Coronary artery (tissue), 2 donors: ENCODE measurements at regions not wholly inside any gene's neighbourhood (a gene's known extent, or its start where the extent isn't known, plus 50 kb on each side); places are given as distances from the start of the nearest gene placed in this dataset.

Experiments used
- DNase-seq: peaks from one replicate; pipeline ENCODE4 v3.0.0-alpha.2; 2017; ENCODE audit warnings: low spot score
- H3K27ac ChIP-seq, 2 donors: fragments of 200-600 bp; sonication (generic); one replicate each; pipeline ENCODE4 v1.5.1; 2016 to 2019
- H3K4me3 ChIP-seq: fragments of 200-600 bp; sonication (generic); 2 replicates; pipeline ENCODE4 v1.5.1; 2016; ENCODE audit warnings: mild to moderate bottlenecking, moderate library complexity
- TF ChIP-seq, protein P1 (sequence below): fragments of 200-600 bp; sonication (generic); IDR thresholded peaks from one replicate; pipeline ENCODE4 v1.5.1; 2019; ENCODE audit warnings: antibody characterized with exemption

DNA sequence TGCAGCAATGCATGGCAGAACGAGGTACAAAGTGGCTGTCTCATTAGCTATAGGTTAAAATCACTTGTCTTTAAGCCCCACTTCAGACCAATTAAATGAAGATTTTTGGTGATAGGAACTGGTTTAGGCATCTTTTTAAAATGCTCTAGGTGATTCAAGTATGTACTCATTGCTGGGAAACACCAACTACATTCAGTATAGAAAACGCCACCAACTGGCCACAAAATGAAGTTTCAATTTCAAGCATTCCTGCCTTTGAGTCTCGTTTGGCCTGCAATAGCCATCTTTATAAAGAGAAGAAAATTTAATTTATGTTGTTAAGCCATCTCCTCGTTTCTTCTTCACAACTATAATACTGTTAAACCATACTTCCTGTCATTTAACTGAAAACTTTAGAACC is 587.9 kb downstream of the GBE1 start:
- DNase-seq: no peak
- TF ChIP-seq, protein P1, sequence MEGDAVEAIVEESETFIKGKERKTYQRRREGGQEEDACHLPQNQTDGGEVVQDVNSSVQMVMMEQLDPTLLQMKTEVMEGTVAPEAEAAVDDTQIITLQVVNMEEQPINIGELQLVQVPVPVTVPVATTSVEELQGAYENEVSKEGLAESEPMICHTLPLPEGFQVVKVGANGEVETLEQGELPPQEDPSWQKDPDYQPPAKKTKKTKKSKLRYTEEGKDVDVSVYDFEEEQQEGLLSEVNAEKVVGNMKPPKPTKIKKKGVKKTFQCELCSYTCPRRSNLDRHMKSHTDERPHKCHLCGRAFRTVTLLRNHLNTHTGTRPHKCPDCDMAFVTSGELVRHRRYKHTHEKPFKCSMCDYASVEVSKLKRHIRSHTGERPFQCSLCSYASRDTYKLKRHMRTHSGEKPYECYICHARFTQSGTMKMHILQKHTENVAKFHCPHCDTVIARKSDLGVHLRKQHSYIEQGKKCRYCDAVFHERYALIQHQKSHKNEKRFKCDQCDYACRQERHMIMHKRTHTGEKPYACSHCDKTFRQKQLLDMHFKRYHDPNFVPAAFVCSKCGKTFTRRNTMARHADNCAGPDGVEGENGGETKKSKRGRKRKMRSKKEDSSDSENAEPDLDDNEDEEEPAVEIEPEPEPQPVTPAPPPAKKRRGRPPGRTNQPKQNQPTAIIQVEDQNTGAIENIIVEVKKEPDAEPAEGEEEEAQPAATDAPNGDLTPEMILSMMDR: no peak
- H3K4me3 ChIP-seq: no peak overlapping the region
- H3K27ac ChIP-seq: no peak overlapping the region

DNA sequence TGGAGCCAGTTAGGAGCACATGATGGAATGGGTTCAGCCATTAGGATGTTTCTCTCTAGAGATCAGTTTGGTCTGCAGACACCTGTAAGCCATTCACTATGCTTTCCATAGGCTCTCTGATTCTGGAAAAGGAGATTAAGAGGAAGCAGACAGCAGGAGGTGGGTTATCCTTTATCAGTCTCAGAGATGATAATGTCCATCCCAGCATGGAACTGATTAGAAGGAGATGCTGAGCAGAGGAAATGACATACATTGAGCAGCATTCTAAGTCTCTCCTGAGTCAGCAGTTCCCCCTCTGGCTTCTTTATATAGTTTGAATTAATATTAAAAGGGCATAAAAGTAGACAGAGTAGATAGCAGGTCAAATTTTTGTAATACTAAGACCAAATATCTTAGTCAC is 591.1 kb downstream of the GBE1 start:
- TF ChIP-seq, protein P1: no peak
- no peak overlapping the region for H3K27ac ChIP-seq
- no peak for DNase-seq
- H3K4me3 ChIP-seq: no peak overlapping the region

GRCh38 chr3:81164806-81165205 is 596.6 kb downstream of the GBE1 start:
- TF ChIP-seq, protein P1: no peak
- Histone ChIP-seq H3K27ac (no peak overlapping the region), H3K4me3 (no peak overlapping the region)
- DNase-seq: no peak

- TF ChIP-seq, protein P1: no peak
- H3K27ac ChIP-seq: no peak overlapping the region
- H3K4me3 ChIP-seq: no peak overlapping the region
- DNase-seq: no peak
Observed at GRCh38 chr3:81161851-81162250, 599.6 kb downstream of the GBE1 start.

DNA sequence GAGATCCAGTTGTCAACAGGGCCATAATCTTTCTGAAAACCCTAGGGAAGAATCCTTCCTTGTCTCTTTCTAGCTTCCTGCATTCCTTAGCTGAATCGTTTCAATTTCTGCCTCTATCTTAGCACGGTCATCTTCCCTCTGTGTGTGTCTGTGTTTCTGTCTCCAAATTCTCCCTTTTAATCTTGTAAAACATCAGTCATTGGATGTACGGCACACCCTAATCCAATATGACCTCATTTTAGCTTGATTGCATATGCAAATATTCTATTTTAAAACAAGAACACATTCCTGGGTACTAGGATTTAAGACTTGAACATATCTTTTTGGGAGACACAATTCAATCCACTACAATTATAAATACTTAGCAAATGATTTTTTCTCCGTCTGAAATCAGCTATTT is 600.3 kb downstream of the GBE1 start:
- Histone ChIP-seq H3K27ac (no peak overlapping the region), H3K4me3 (no peak overlapping the region)
- TF ChIP-seq, protein P1: no peak
- DNase-seq: no peak

DNA sequence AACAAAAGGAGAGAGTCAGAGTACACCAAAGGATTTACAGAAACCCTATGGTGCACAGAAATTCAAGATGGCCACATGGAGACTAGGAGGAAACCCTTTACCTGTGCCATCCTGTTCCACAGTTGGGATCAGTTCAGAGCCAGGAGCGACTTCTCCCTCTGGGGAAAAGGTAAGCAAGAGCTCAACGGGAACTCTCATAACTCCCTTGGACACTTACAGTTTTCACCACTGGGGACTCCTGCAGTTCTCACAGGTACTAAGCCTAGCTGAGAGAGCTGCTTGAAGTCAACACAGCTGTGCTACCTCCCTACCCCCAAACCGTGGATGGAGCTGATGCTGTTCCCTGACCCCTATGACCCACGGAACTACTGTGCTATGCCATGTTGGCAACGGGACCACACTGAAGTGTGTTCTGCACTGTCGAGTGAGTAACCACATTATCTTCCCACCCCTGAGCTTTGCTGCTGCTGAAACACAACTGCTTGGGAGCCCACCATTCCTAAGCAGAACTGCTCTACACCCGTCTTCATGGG is 606.8 kb downstream of the GBE1 start:
- H3K27ac ChIP-seq: no peak overlapping the region
- peak; percentile 60 for DNase-seq
- TF ChIP-seq, protein P1: no peak
- H3K4me3 ChIP-seq: no peak overlapping the region

DNA sequence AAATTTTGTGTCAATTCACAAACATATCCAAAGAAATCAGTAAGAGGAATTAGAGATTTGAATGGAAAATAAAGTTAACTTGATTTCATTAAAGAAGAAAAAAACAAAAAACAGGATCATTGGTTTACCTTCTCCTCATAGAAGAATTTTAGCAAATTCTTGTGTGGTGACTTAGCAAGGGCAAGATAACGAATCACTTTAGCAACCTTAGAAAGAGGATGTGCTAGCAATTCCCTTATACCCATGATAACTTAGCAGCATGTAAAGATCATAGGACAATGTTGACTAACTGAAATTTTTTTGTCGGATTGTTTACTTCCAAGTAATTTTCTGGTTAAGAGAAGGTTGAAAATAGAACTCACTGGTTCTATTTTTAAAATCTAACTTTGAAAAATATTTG is 609.3 kb downstream of the GBE1 start:
- DNase-seq: no peak
- Histone ChIP-seq H3K4me3 (no peak overlapping the region), H3K27ac (no peak overlapping the region)
- TF ChIP-seq, protein P1: no peak
